DOHH2 (cell line): ENCODE measurements at regions not wholly inside any gene's neighbourhood (a gene's known extent, or its start where the extent isn't known, plus 50 kb on each side); places are given as distances from the start of the nearest gene placed in this dataset.

Experiments
- EZH2phosphoT487 ChIP-seq: fragments of 200-600 bp; sonication (generic); IDR thresholded peaks from 2 replicates; pipeline ENCODE4 v1.6.1; 2017; ENCODE audit warnings: borderline replicate concordance, mild to moderate bottlenecking, antibody characterized with exemption, low read length, moderate library complexity, mixed read lengths
- TF ChIP-seq, protein P1 (sequence below): fragments of 200-600 bp; sonication (generic); IDR thresholded peaks from one replicate; pipeline ENCODE4 v1.5.1; 2014; ENCODE audit warnings: antibody characterized with exemption, mild to moderate bottlenecking, low read depth, low read length; ENCODE audit not compliant: poor library complexity, severe bottlenecking

DNA sequence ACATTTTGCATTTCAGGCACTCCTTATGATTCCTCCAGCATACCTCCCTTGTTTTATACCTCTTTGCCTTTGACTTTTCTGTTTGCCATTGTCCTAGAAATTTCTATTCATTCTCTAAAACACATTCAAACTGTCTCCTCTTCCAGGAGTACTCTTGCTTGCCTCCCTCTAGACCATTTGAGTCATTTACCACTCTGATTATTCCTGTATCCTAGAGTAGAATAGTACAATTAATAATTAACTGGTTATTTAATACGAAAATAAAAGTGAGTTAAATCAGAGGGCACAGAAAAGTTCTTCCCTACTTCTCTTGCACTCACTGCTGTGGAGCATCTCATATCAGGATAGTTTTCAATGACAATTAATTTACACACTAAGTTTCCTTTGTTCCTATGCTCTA is 290.2 kb upstream of the RORA start:
- TF ChIP-seq EZH2phosphoT487, result no peak
- TF ChIP-seq, protein P1, sequence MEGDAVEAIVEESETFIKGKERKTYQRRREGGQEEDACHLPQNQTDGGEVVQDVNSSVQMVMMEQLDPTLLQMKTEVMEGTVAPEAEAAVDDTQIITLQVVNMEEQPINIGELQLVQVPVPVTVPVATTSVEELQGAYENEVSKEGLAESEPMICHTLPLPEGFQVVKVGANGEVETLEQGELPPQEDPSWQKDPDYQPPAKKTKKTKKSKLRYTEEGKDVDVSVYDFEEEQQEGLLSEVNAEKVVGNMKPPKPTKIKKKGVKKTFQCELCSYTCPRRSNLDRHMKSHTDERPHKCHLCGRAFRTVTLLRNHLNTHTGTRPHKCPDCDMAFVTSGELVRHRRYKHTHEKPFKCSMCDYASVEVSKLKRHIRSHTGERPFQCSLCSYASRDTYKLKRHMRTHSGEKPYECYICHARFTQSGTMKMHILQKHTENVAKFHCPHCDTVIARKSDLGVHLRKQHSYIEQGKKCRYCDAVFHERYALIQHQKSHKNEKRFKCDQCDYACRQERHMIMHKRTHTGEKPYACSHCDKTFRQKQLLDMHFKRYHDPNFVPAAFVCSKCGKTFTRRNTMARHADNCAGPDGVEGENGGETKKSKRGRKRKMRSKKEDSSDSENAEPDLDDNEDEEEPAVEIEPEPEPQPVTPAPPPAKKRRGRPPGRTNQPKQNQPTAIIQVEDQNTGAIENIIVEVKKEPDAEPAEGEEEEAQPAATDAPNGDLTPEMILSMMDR, result no peak
